ENCODE measurements at regions not wholly inside any gene's neighbourhood (a gene's known extent, or its start where the extent isn't known, plus 50 kb on each side); places are given as distances from the start of the nearest gene placed in this dataset.

GRCh38 chr22:49197986-49198704 is 629.5 kb downstream of the BRD1 start:
- no peak for DNase-seq

DNA sequence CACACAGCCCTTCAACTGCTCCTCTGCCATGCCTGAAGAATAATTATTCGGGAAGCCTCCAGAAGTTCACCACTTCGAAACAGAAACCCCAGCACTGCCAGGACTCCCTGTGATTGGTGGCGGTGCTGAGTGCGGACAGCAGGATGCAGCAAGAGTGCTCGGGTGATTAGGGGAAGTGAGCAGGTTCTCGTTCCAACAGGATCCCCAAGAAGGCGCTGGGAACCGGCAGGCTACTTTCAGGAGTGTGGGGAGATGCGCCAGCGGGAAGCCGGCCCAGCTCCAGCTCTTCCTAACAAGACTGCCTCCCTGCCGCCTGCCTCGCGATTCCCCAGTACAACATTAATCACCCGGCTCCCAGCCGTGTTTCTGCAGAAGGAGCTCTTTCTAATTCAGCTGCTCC is 630.2 kb downstream of the BRD1 start:
- DNase-seq = no peak

DNA sequence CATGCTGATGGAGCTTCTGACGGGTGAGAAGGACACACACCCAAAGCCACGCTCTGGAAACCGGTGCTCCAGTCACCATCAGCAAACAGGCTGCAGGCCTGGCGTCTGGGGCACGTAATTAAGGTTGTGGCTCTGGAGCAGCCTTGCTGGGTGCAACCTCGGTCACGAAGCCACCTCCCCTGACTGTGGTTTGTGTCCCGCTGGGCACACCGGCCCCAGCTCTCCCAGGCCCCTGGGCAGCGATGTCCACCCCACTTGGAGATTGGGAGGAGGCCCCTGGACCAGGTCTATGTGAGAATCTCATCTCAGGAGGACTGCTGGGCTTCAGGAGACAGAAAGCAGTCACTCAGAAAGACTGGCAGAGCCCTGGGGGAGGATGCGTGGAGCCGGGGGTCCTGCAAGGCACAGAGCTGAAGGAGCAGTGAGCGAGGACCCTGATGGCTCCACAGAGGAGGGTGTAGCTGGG is 631.6 kb downstream of the BRD1 start:
- no peak for DNase-seq

DNA sequence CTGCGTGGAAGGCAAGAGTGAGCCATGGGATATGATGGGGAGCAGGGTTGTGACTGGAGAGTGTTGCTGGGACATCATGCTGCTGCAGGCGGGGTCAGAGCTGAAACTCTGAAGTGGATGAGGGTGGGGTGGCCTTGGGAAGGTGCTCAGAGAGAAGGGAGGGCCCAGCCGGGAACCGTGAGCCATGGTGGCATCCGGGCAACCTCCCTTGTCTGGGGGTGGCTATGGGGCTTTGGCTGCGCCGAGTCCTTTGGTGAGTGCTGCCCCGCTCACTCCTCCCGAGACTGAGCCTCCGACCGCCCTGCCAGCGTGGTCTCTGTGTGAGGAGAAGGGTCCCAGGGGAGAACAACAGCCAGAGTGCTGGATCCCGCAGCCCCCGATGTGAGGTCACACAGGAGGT is 632.0 kb downstream of the BRD1 start:
- no peak for DNase-seq

DNA sequence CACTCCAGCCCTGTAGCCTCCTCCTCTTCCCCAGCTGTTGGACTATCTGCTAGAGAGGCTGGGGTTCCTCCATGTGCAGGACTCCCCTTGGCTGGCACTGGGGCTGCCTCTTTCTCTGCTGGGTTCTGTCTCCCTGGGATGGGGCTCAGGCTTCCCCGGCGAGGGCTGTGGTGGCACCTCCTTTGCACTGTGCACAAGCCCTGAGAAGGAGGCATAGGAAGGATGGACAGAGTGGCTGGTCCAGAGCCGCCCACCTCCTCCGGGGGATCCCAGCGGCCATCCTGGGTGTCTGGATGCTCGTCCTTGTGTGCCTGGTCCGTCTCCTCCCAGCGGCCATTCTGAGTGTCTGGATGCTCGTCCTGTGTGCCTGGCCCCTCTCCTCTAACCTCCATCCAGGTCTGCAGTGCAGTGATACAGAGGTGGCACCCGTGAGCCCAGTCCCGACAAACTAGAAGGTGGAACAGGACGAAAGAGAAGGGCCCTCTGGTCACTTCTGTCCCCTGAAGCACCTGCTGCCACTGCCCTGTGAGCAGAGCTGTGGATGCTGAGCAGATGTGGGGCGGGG is 633.7 kb downstream of the BRD1 start:
- DNase-seq = no peak

DNA sequence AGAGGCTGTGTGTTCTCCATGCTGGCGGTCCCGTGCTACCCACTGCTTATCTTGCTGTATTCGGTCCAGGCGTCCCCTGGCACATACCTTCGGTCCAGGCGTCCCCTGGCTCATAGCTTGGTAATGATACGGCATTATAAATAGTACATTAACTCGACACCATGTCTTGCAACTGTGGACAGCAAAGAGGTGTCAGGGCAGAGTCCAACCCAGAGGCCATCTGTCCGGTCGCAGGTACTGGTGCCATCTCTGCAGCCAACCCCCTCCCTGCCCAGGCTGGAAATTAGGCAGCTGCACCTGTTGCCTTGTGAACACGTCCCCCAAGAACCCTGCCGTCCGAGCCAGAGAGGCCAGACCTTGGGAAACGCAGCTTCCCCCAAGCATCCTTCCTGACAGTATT is 634.3 kb downstream of the BRD1 start:
- no peak for DNase-seq

DNA sequence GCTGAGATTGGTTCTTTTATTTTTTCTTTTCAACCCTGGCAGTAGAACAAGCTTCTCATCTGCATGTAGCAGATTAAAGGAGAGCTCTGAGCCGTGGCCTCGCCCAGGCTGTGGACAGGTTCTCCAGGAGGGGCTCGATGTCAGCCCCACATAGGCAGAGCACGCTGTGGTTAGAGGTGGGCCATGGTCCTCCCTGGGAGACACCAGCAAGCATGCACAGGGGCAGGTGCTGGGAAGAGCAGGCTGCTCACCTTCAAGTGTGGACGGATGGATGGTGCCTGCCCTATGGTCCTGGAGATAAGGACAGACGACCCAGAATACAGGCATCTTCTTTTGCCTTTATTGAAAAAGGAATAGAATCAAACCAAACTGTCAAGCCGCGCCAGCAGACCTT is 634.8 kb downstream of the BRD1 start:
- DNase-seq = no peak

DNA sequence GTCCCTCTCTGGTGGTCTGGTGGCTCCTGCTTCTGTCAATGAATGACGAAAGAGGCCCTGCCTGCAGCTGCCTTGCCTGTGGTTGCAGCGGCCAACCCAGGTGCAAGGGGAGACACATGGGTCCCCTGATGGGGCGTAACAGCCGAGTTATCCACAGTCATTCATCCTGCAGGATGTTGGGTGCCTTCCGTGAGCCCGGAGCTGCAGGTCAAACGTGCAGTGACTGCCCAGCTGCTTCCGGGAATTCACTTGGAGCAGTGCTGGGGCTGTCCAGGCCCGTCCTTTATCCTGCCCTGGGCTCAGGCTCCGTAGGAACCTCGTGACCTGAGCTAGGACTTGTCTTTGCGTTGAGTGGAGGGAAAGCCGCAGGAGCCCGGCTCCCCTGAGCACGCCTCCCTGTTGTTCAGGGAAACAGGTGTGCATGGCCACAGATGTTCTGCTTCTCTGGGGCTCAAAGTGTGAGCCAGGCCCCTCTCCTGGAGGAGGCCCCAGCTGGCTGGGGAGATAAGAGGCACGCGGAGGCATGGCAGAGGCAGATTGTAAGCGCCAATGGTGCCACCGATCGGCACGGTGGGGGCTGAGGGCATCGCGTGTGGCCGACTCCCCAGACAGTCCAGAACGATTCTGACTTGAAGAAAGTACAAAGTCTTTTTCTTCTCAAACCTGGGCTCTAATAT is 635.4 kb downstream of the BRD1 start:
- no peak for DNase-seq

DNA sequence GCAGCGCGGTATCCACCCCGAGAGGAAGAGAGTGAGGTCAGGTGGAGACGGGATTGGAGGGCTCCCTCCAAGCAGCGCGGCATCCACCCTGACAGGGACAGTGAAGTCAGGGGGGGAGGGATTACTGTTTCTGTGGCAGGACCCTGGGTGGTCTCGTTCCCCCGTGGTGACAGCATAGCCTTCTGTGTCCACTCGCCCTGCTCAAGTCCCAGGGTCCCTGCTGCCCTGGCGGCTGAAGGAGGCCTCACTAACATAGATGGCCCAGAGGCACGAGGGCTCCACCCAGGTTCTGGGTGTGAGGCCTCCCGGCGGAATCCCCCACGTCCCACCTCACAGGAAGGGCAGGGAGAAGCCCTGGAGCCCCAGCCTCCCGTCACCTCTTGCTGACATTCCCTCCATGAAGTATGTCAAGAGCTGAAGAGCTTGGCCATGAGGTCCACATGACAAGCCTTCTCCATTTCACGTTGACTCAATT is 636.1 kb downstream of the BRD1 start:
- DNase-seq = no peak

GRCh38 chr22:49190816-49191505 is 636.7 kb downstream of the BRD1 start:
- DNase-seq = no peak

DNA sequence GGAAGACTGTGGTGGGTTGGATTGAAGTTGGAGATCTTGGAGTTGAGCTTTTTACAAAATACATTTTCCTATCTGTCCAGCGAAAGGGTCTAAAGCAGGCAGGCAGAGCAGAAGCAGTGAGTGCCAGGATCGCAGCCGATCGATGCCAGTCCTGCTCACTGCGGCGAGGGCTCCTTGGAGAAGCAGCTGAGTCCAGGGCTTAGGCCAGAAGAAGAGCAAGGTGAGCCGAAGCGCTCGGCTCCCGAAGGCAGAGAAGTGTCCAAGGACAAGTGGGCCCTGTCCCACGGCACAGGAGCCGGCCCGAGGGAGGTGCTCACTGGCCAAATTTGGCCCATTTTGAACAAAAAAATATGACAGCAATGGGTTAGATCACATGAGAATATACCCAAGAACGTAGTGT is 637.8 kb downstream of the BRD1 start:
- no peak for DNase-seq

DNA sequence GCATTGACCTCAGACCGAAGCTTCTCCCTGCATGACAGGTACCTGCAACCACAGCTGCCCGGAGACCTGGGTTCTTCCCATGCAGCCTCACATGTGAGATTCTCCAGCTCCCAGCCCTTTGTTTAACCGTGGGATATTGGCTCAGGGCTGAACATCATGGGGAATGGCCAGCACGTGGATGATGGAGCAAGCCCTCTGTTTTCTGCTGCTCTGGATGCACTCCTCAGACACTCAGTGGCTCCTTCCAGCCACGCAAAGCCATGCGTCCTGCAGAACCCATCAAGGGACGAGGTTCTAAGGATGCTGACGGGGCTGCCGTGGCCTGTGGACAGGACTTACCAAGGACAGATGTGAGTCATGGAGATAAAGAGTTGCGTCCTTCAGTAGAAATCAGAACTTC is 639.1 kb downstream of the BRD1 start:
- no peak for DNase-seq

DNA sequence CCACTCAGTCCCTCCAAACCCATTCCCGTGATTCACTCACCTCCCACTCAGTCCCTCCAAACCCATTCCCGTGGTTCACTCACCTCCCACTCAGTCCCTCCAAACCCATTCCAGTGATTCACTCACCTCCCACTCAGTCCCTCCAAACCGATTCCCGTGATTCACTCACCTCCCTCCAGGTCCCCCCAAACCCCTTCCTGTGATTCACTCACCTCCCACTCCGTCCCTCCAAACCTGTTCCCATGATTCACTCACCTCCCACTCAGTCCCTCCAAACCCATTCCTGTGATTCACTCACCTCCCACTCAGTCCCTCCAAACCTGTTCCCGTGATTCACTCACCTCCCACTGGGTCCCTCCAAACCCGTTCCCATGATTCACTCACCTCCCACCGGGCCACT is 639.6 kb downstream of the BRD1 start:
- DNase-seq = no peak

DNA sequence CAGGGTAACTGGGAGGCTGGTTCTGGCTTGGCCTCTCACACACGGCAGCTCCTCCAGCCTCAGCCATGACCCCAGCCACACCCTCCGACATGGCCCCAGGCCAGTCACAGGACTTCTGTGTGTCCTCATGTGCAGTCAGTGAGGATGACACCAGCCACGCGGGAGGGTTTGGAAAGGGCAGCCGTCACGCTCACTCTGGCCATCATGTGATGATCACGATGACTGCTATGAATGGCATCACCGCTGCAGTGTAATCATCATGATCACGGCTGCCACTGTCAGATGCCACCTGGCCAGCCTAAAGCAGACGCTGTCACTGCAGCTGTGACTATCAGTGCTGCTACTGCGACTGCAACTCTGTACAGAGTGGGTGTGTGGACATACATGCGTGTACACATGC is 640.9 kb downstream of the BRD1 start:
- no peak for DNase-seq

DNA sequence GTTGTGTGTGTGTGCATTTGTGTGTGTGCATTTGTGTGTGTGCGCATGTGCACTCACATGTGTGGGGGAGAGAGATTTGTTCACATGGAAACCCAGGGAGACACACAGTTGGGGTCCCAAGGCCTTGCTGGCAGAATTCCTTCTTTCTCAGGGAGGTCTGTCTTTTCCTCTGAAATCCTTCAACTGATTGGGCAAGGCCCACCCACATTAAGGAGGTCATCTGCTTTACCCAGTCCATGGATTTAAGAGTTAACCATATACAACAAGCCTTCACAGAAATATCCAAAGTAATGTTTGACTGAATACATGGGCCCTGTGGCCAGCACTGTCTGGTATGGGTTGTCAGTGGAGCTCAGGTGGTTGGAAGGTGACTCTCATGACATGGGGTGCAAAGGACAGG is 641.4 kb downstream of the BRD1 start:
- DNase-seq = no peak

DNA sequence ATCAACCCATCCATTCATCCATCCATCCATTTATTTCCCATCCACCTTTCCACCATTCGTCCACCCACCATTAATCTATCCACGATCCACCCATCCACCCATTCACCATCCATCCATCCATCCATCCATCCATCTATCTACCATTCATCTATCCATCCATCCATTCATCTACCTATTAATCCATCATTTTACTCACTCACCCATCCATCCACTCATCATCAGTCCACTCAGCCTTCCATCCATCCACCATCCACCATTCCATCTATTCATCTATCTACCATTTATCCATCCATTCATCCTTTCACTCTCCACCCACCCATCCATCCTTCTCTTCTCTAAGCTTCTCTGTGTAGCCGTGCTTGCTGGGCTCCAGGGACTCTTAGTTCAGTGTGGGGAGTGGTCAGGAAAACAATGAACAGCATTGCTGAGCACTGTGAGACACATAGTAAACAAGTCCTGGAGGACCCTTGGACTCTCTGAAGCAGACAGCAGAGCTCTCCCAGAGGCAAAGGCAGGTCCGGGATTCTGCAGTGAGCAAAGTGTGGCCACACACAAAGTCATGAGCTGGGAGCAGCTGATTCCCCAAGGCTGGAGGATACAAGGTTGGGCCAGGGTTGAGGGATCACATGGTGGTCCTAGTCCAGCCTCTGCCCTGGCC is 642.2 kb downstream of the BRD1 start:
- no peak for DNase-seq

DNA sequence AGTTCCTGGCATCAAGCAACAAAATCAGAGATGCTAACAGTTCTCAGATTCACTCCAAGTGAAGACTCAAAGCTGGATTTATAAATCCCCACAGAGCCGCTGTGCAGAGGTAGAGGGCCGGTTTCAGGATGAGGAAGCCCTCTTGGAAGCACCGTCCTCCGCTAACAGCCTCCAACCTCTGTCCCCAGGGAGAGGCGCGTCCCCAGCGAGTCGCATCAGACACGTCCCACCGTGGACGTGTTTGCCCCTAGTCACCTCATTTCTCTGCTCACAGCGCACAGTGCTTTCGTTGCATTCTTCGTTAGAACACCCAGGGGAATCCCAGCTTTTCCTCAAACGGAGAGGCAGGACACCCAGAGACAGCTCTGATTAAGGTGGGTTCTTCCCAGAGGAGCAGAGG is 642.9 kb downstream of the BRD1 start:
- no peak for DNase-seq

DNA sequence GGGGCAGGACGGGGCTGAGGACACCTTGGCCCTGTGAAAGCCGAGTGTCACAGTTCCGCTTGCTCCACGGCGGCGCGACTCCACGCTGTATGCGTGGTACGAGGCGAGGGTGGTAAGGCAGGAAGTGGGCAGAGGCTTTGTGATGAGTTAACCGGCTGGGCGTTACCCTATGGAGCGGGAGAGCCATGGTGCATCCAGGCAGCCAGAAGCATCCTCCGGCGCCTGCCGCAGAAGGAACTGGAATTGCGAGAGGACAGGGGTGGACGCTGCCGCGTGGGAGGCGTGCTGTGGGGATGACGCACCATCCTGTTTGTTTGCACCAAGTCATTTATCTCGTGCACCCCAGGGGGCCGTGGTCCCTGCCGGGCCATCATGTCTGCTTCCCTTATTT is 643.9 kb downstream of the BRD1 start:
- no peak for DNase-seq

DNA sequence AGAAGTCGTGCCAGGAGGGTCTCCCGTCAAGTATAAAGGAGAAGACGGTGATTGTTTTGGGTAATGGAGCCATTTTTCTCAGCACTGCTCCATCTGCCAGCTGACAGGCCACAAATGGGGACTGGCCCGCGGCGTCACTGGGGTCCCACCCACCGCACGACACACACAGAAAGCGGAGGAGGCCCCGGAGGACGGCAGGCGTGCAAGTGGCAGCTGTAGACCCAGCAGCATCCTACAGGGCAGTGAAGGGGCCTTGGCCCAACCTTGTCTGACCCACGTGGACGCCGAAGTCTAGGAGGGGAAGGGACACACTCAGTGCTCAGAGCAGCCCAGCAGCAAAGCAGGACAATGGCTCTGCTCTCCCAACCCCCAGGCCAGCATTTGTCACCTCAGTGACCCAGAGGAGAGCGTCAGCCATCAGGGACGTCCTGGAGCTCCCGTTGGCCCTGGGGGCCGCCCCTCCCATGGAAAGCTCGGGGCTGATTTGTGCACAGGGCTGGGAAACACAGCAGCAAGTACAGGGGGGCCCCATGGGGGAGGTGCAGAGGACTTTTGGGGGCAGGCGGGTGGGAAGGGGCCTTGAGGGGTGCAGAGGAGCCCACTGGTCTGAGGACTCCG is 644.4 kb downstream of the BRD1 start:
- no peak for DNase-seq

GRCh38 chr22:49182416-49182815 is 645.3 kb downstream of the BRD1 start:
- DNase-seq = no peak

DNA sequence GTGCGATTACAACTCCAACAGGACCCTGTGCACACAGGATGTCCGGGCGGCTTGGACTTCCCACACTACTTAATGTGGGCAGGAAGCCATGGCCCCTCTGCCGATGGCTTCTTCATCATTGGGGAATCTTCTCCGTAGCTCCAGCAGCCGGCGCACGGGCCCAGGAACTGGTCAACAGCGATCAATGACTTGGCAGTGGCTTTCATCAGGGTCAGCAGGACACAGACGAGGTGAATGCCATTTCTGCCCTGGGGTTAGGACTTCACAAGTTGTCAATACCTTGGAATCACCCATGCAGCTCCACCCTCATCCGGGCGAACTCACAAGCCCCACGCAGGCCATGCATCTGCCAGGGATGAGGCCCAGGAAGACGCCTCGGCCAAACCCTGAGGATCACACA is 645.7 kb downstream of the BRD1 start:
- DNase-seq = no peak

DNA sequence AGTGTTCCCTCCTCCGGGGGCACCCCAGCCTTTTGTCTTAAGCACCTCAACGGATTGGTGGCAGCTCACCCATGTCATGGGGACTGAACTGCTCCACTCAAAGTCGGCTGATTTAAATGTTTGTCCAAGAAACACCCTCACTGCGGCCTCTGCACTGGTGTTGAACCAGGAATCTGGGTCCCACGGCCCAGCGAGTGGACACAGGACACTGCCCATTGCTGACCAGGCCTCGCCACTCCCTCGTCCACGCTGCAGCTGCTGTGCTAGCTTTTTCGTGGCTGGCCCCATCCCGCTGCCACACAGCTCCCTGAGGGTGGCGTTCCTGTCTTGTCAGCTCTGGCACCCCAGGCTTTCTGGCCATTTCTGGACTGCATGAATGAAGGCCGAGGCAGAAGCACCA is 646.2 kb downstream of the BRD1 start:
- DNase-seq = no peak

DNA sequence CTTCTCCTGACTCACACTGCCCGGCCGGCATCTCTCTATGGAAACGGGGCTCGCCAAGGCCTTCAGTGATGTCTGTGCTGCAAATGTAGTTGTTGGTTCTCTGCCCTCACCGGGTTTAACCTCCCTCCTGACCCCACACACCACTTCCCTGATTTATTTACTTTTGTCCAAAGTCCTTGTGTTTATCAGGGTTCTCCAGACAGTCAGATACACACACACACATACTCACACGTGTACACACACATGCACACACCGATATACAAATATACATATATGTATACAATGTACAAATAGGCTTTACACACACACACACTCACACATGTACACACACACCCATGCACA is 647.0 kb downstream of the BRD1 start:
- no peak for DNase-seq
